Parathyroid adenoma (tissue), 2 donors: ENCODE measurements at regions not wholly inside any gene's neighbourhood (a gene's known extent, or its start where the extent isn't known, plus 50 kb on each side); places are given as distances from the start of the nearest gene placed in this dataset.

Experiments
- H2AFZ ChIP-seq: fragments of 300-600 bp; sonication (generic); one replicate; pipeline ENCODE4 v1.7.0; 2017; ENCODE audit warnings: antibody characterized with exemption, mild to moderate bottlenecking
- H3K27ac ChIP-seq: fragments of 300-600 bp; sonication (generic); one replicate; pipeline ENCODE4 v1.7.0; 2017
- H3K27me3 ChIP-seq: fragments of 300-600 bp; sonication (generic); one replicate; pipeline ENCODE4 v1.7.0; 2017; ENCODE audit warnings: low read length; ENCODE audit not compliant: control insufficient read depth, insufficient read depth
- H3K36me3 ChIP-seq: fragments of 300-600 bp; sonication (generic); one replicate; pipeline ENCODE4 v1.7.0; 2017; ENCODE audit warnings: low read length; ENCODE audit not compliant: control insufficient read depth, insufficient read depth
- H3K4me1 ChIP-seq: fragments of 300-600 bp; sonication (generic); one replicate; pipeline ENCODE4 v1.7.0; 2017; ENCODE audit warnings: control low read depth
- H3K4me2 ChIP-seq: fragments of 300-600 bp; sonication (generic); one replicate; pipeline ENCODE4 v1.7.0; 2017; ENCODE audit warnings: low read length
- H3K4me3 ChIP-seq: fragments of 300-600 bp; sonication (generic); one replicate; pipeline ENCODE4 v1.7.0; 2017; ENCODE audit warnings: low read depth, low read length
- H3K79me2 ChIP-seq: fragments of 300-600 bp; sonication (generic); one replicate; pipeline ENCODE4 v1.7.0; 2017; ENCODE audit warnings: control low read depth
- H3K9ac ChIP-seq: fragments of 300-600 bp; sonication (generic); one replicate; pipeline ENCODE4 v1.7.0; 2017; ENCODE audit warnings: mild to moderate bottlenecking
- H3K9me3 ChIP-seq: fragments of 300-600 bp; sonication (generic); one replicate; pipeline ENCODE4 v1.7.0; 2017; ENCODE audit warnings: low read length; ENCODE audit not compliant: control insufficient read depth
- TF ChIP-seq, protein P1 (sequence below): fragments of 300-600 bp; sonication (generic); IDR thresholded peaks from one replicate; pipeline ENCODE4 v1.7.0; 2017; ENCODE audit warnings: antibody characterized with exemption, mild to moderate bottlenecking
- donor health status: primary hyperparathyroidism.

DNA sequence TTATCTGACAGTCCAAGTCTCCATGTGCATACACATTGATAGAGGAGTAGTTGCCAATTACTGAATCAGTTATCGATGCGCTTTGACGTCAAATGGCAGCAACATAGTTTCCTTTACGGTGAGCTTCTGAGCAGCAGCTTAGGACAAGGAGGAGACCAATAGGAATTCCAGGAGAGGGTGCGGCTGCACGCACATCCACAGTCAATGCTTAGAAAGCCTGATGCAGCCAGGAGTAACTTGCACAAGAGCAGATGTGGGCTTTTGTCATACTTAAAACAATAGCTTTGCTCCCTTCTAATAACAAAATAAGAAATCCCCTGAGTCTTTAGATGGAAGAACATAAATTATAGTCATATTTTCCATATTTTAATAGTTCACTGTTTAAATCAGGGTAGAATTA is 442.1 kb downstream of the BCKDHB start:
- Histone ChIP-seq H3K27me3 (no peaks in the 10 kb centered on the region), H3K4me2 (no peak overlapping the region), H3K36me3 (no peaks in the 10 kb centered on the region), H3K27ac (no peak overlapping the region), H3K9ac (no peak overlapping the region), H3K9me3 (no peaks in the 10 kb centered on the region), H3K79me2 (no peaks in the 10 kb centered on the region), H3K4me3 (no peak overlapping the region), H2AFZ (no peak overlapping the region), H3K4me1 (no peaks in the 10 kb centered on the region)
- TF ChIP-seq, protein P1, sequence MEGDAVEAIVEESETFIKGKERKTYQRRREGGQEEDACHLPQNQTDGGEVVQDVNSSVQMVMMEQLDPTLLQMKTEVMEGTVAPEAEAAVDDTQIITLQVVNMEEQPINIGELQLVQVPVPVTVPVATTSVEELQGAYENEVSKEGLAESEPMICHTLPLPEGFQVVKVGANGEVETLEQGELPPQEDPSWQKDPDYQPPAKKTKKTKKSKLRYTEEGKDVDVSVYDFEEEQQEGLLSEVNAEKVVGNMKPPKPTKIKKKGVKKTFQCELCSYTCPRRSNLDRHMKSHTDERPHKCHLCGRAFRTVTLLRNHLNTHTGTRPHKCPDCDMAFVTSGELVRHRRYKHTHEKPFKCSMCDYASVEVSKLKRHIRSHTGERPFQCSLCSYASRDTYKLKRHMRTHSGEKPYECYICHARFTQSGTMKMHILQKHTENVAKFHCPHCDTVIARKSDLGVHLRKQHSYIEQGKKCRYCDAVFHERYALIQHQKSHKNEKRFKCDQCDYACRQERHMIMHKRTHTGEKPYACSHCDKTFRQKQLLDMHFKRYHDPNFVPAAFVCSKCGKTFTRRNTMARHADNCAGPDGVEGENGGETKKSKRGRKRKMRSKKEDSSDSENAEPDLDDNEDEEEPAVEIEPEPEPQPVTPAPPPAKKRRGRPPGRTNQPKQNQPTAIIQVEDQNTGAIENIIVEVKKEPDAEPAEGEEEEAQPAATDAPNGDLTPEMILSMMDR: no peak

DNA sequence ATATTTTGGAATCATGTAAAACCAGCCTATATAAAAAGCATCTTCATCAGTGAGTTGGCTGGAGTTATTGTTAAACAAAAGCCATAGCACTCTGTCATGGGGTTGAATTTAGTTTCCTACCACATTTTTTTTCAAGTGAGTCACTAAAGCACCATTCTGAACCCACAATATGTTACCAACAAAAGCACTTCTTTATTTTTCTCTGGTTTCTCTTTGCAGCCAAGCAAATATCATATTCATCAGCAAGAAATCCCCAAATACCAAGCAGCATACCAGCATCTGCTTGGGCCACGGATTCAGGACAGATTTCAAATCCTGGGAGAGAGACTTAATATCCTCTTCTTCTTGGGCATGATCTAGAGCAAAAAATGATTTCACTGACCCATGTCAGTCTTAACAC is 441.4 kb downstream of the BCKDHB start:
- TF ChIP-seq, protein P1: no peak
- Histone ChIP-seq H3K36me3 (no peaks in the 10 kb centered on the region), H3K4me1 (no peaks in the 10 kb centered on the region), H3K4me2 (no peak overlapping the region), H3K27me3 (no peaks in the 10 kb centered on the region), H3K4me3 (no peak overlapping the region), H3K79me2 (no peaks in the 10 kb centered on the region), H3K27ac (no peak overlapping the region), H2AFZ (no peak overlapping the region), H3K9ac (no peak overlapping the region), H3K9me3 (no peaks in the 10 kb centered on the region)

DNA sequence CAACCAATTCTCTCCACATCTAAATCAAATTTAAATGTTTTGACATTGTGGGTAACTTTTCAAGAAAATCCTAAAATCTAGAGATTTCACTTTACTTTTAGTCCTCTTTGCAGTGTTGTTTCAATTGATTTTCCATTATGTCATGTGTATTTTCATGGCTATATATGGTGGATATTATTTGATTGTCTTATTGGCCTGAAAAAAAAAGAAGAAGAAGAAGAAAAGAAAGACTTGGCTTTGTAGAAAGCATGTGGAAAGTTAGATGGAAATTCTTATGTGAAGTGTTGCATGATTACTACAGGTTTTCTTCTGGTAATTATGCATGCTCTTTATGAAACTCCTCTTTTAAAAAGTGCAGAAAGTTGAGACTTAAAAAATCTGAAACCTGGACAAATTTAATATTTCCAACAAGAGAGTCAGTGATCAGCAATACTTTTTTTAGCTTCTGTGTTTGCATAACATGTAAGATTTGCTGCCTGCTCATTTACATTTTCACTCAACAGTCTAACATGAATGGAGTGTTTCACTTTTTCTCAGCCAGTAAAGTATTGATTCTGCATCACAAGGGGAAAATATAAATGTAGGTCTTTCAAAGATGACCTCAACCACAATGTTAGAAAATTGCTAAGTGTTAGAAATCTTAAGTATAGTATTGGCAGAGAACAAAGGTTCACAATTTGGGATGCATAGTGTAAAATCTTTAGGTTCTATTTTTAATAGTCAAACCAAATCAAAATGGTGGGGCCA is 438.7 kb downstream of the BCKDHB start:
- Histone ChIP-seq H3K79me2 (no peaks in the 10 kb centered on the region), H3K4me2 (no peak overlapping the region), H3K4me1 (no peaks in the 10 kb centered on the region), H2AFZ (no peak overlapping the region), H3K27me3 (no peaks in the 10 kb centered on the region), H3K36me3 (no peaks in the 10 kb centered on the region), H3K27ac (no peak overlapping the region), H3K4me3 (no peak overlapping the region), H3K9ac (no peak overlapping the region), H3K9me3 (no peaks in the 10 kb centered on the region)
- TF ChIP-seq, protein P1: no peak

DNA sequence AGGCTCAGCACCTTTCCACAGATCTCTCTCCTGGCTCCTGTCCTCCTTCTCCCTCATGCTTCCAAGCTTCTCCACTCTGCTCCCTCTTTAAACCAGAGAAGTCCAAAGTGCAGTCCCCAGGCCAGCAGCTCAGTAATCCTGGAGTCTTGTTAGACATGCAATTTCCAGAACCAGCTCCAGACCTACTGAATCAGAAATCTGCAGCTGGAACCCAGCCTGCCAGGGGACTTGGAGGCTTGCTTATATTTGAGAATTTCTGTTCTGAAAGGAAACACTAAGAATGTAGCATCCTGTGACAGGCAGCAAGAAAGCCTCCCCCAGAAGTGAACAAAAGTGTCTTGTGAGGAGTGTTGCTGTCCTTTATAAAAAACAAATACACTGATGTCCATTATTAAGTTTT is 438.1 kb downstream of the BCKDHB start:
- Histone ChIP-seq H3K36me3 (no peaks in the 10 kb centered on the region), H3K4me2 (no peak overlapping the region), H3K9ac (no peak overlapping the region), H3K9me3 (no peaks in the 10 kb centered on the region), H2AFZ (no peak overlapping the region), H3K27me3 (no peaks in the 10 kb centered on the region), H3K79me2 (no peaks in the 10 kb centered on the region), H3K4me3 (no peak overlapping the region), H3K27ac (no peak overlapping the region), H3K4me1 (no peaks in the 10 kb centered on the region)
- TF ChIP-seq, protein P1: no peak
